HG03565 (cell line): ENCODE measurements at regions not wholly inside any gene's neighbourhood (a gene's known extent, or its start where the extent isn't known, plus 50 kb on each side); places are given as distances from the start of the nearest gene placed in this dataset.

Source experiments
- ATAC-seq: cut with Tn5 transposase; IDR thresholded peaks from one replicate; pipeline ENCODE4 v1.9.1; 2021; ENCODE audit warnings: mild to moderate bottlenecking, moderate library complexity; ENCODE audit not compliant: unreplicated experiment

GRCh38 chr4:149296503-149296902 lies 519.1 kb downstream of the IQCM start:
- ATAC-seq = no peak

- no peak for ATAC-seq
These were observed 519.6 kb downstream of the IQCM start for GRCh38 chr4:149296084-149296483.

- ATAC-seq = no peak
These were observed 521.0 kb downstream of the IQCM start for GRCh38 chr4:149294601-149295000.

- no peak for ATAC-seq
These were observed 522.5 kb downstream of the IQCM start for GRCh38 chr4:149293046-149293649.

- no peak for ATAC-seq
These were observed 523.1 kb downstream of the IQCM start for GRCh38 chr4:149292425-149293007.

GRCh38 chr4:149291463-149291862 lies 524.2 kb downstream of the IQCM start:
- ATAC-seq = no peak

GRCh38 chr4:149280806-149281205 lies 534.8 kb downstream of the IQCM start:
- no peak for ATAC-seq

GRCh38 chr4:149279776-149280175 lies 535.9 kb downstream of the IQCM start:
- no peak for ATAC-seq

GRCh38 chr4:149279331-149279730 lies 536.3 kb downstream of the IQCM start:
- ATAC-seq = no peak

GRCh38 chr4:149277705-149278104 lies 537.9 kb downstream of the IQCM start:
- ATAC-seq = no peak

- ATAC-seq = no peak
These were observed 545.8 kb downstream of the IQCM start for GRCh38 chr4:149269835-149270234.

GRCh38 chr4:149266301-149266700 lies 549.3 kb downstream of the IQCM start:
- no peak for ATAC-seq

GRCh38 chr4:149265645-149266044 lies 550.0 kb downstream of the IQCM start:
- no peak for ATAC-seq

GRCh38 chr4:149264093-149264733 lies 551.4 kb downstream of the IQCM start:
- peak; percentile 96 for ATAC-seq

- no peak for ATAC-seq
These were observed 567.4 kb downstream of the IQCM start for GRCh38 chr4:149248191-149248764.

GRCh38 chr4:149247164-149247563 lies 568.5 kb downstream of the IQCM start:
- no peak for ATAC-seq

- ATAC-seq = no peak
These were observed 570.3 kb downstream of the IQCM start for GRCh38 chr4:149245333-149245732.

- no peak for ATAC-seq
These were observed 577.5 kb downstream of the IQCM start for GRCh38 chr4:149238097-149238496.

- no peak for ATAC-seq
These were observed 580.8 kb downstream of the IQCM start for GRCh38 chr4:149234798-149235197.

- ATAC-seq = no peak
These were observed 592.0 kb downstream of the IQCM start for GRCh38 chr4:149223659-149224058.

- no peak for ATAC-seq
These were observed 597.0 kb downstream of the IQCM start for GRCh38 chr4:149218672-149219071.

- no peak for ATAC-seq
These were observed 601.3 kb downstream of the IQCM start for GRCh38 chr4:149214301-149214700.
